ENCODE measurements at regions not wholly inside any gene's neighbourhood (a gene's known extent, or its start where the extent isn't known, plus 50 kb on each side); places are given as distances from the start of the nearest gene placed in this dataset.
"Not testable (repeated sequence)": the region's sequence is repeated elsewhere in the genome, so short reads cannot be mapped to it uniquely, and the experiment has no call there.

- DNase-seq (ENCODE audit: low spot score) = no peak
Measured at GRCh38 chr6:81962198-81962597, 209.7 kb upstream of the TENT5A start.

DNA sequence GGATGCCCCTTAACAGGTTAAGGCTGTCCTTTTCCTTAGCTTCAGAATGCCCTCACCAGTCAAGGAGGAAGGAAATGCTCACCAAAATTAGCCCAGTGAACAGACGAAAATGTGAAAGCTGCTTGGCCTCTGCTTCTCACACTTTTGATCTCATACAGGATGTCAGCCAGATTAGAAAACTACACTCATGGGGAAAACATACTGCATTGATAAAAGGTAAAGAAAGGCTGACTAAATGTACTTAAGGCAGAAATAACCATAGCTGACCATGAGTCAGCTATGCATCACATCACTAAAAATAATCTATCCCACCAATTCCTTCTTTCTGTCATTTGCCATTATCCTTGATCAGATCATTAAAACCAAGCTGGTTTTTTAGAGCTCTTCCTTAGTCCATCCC is 198.4 kb upstream of the TENT5A start:
- peak; percentile 26 for DNase-seq (ENCODE audit: low spot score)

DNA sequence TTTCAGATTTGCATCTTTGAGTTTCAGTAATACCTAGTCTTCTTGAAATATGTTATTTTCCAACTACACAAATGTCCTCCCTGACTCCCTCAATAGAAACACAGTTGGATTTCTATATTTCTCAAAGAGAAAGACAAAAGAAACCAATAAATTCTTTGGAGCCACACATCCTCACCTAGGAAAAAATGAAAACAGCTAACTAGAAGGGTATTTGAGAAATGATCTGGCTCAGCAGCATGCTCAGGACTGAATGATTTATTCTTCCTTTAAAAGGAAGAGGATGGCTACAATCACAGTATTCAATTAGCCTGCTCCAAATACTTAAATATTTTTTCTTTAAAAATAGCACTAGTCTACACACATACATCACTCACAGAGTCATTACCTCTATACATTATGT is 196.4 kb upstream of the TENT5A start:
- no peak for DNase-seq (ENCODE audit: low spot score)

DNA sequence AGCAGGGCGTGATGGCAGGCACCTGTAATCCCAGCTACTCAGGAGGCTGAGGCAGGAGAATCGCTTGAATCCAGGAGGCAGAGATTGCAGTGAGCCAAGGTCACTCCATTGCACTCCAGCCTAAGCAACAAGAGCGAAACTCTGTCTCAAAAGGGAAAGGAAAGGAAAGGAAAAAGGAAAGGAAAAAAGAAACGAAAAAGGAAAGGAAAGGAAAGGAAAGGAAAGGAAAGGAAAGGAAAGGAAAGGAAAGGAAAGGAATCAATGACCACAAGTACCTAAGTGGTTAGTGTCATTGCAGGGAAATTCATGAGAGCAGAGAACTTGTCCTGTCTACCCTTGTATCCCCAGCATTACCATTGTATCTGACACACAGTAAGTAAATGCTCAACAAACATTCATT is 195.7 kb upstream of the TENT5A start:
- not testable (repeated sequence) for DNase-seq (ENCODE audit: low spot score)

GRCh38 chr6:81944661-81945060 is 192.2 kb upstream of the TENT5A start:
- DNase-seq (ENCODE audit: low spot score) = no peak

DNA sequence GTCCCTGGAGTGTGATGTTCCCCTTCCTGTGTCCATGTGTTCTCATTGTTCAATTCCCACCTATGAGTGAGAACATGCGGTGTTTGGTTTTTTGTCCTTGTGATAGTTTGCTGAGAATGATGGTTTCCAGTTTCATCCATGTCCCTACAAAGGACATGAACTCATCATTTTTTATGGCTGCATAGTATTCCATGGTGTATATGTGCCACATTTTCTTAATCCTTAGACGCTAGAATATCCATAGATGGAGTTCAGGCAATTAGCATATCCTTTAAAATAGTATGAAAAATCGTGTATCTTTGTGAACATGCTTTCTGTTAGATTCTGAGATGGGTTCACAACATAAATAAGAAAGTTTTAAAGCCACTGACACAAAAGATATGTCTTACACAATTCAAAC is 190.4 kb upstream of the TENT5A start:
- DNase-seq (ENCODE audit: low spot score) = not testable (repeated sequence)

DNA sequence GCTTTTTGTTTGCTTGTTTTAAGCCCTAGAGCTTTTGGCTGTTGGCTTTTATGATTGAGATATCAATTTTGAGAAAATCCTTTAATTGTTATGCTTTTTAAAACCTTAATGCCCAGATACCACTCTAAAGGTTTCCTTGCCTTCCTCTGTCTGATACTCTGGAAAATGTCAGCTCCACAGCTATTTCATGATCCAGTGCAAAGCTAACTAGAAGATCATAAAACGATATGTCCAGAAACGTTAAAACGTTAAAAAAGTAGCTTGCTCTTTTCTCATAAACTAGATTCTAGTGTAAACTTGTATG is 189.5 kb upstream of the TENT5A start:
- no peak for DNase-seq (ENCODE audit: low spot score)

DNA sequence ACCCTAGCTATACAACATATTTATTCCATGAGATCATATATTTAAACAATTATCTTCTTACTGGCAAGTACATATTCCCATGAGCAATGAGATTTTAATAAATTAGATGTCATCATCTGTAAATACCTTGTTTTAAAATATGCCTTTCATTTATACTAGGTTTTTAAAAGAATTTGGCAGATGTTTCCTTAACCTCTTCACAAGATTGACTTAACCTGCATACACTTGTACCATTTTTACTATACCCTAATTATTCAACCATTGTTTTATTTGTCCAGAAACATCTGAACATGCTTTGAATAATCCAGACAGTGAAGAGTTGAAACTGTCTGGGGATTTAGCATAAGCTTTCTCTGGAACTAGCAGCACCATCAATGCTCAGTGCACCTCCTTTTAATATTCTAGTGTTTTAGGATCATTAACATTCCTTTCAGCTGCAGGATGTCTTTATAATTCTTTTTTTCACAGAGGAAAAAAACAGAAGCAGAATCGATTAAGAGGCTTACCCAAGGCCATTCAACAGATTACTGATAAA is 188.0 kb upstream of the TENT5A start:
- no peak for DNase-seq (ENCODE audit: low spot score)

- no peak for DNase-seq (ENCODE audit: low spot score)
Measured at GRCh38 chr6:81939766-81940165, 187.3 kb upstream of the TENT5A start.

DNA sequence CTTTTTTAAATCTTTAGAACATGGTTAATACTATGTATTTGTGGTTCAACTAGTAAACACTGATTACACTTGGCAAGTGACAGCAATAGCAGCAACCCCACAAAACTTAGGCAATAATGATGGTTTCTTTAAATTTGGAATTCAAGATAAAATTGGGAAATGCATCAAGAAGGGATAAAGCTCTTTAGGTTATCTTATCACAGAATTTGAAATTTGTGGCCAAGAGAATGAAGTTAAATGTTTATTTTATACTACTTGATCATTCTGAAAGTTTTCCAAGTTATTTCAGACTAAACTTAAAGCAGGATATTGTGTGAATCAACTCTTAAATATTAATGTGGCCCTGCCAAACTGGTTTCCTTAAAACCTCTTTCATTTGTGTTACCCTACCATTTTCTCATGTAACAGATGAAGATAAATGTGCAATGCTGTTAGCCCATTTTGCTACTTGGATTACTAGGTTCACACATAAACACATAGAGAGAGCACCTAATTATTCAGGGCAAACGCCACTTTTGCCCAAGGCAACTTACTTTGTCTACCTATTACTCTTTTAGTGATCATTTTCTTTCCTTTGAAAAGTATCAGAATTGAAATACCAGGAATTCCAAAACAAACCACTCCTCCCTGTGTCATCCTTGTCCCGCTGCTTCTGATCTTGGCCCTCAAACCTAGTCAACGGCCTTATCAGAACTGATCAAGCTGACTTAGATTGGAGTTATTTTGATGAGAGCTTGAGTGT is 186.7 kb upstream of the TENT5A start:
- DNase-seq (ENCODE audit: low spot score) = no peak

- DNase-seq (ENCODE audit: low spot score) = peak; percentile 78
Measured at GRCh38 chr6:81938014-81938856, 185.8 kb upstream of the TENT5A start.

GRCh38 chr6:81937296-81937937 is 184.9 kb upstream of the TENT5A start:
- DNase-seq (ENCODE audit: low spot score) = no peak

DNA sequence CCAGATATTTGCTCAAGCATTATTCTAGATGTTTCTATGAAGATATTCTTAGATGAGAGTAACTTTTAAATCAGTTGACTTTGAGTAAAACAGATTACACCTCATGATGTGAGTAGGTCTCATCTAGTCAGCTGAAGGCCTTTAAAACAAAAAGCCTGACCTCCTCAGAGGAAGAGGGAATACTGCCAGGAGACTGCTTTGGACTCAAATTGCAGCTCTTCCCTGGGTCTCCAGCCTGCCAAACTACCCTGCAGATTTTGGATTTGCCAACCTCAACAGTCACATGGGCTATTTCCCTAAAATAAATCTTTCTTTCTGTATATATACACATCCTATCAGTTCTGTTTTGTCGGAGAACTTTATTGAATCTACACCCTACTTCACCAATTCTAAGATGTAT is 182.5 kb upstream of the TENT5A start:
- DNase-seq (ENCODE audit: low spot score) = no peak

DNA sequence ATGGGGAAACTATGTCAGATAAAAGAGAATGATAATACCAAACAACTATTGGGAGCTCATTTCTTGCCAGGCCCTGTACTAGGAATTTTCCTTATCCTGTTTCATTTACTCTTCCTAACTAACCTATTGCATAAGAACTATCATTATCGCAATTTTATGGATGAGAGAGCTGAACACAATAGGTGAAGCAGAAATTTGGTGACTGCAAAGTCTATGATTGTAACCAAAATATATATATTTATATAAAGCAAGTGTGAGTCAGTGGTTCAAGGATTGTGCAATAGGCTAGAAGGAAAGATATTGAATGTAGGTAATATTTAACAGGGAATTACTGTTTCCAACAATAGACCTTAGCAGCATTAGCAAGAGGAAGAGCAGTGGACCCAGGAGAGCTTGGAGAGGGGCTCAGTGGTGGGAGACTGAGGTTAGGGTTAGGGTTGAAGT is 181.1 kb upstream of the TENT5A start:
- no peak for DNase-seq (ENCODE audit: low spot score)

DNA sequence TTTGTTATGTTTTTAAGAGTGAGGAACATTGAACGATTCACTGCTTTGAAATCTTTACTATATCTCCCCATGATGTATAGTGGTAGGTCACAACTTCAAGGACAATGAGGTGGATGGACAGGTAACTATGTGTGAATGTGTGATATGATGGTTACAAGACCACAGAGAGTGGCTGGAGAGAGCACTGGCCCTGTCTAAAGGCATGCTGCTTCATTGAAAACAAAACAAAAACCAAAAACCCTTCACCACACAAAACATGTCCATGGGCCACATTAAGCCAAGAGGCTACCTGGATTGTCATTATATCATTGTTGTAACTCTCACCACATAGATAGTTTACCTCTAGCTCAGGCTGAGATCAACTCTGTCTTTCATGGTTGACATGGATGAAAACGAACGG is 180.6 kb upstream of the TENT5A start:
- DNase-seq (ENCODE audit: low spot score) = no peak

GRCh38 chr6:81932448-81932847 is 180.0 kb upstream of the TENT5A start:
- DNase-seq (ENCODE audit: low spot score) = not testable (repeated sequence)

DNA sequence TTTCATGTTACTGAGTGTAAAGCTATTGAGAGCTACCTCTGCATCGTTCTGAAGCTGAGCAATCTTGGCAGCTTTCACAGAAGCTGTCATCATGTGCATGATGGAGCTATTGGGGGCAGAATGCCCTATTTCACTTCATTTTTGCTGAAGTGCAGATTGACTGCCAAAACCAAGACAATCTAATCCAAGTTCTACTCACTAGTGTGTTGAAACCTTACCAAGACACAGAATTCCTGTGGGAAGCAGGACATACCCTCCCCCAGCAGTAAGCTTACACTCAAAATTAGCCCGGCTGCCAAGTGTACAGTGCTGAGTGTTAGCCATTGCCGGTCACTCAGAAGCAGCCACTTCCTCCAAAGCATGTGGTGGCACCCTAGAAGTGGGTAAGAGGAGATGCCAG is 177.3 kb upstream of the TENT5A start:
- no peak for DNase-seq (ENCODE audit: low spot score)

- DNase-seq (ENCODE audit: low spot score) = no peak
Measured at GRCh38 chr6:81925201-81925600, 172.7 kb upstream of the TENT5A start.

DNA sequence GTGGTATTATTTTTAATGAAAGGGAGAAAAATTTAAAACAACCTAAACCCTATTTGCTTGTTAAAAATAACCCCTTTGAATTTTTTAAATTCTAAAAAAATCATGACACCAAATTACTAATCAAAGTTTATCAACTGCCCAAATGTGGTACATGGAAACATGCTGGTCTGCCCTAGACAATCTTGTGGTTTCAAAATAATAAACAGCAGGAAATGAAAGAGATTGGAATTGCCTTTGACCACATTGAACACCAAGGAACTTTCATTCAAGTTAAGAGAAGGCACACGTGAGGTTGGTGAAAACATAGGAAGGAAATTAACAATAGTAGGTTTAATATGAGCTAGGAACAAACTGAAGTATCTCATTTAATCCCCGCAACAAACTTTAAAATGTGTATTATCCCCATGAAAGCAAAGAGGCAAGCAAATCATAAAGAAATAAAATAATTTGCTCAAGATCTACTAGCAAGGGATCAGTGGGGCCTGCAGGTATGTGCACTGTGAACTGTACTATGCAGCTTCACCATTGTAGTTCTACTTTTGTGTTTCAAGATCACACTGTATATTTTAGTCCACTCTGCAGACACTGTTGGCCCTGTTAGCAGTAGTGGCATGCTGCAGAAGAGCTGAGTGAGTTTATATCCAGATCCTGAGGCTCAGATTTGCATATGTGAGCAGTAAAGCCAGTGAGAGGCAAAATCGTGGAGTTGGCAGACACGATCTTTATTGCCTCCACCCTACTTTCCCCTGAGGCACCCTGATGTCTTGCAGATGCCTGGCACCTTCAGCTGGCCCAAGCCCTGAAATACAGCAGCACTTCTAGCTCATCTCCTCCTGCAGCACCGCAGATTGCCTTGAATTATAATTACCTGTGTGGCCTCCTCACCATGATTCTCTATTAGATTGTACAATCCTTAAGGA is 157.8 kb upstream of the TENT5A start:
- DNase-seq (ENCODE audit: low spot score) = no peak

DNA sequence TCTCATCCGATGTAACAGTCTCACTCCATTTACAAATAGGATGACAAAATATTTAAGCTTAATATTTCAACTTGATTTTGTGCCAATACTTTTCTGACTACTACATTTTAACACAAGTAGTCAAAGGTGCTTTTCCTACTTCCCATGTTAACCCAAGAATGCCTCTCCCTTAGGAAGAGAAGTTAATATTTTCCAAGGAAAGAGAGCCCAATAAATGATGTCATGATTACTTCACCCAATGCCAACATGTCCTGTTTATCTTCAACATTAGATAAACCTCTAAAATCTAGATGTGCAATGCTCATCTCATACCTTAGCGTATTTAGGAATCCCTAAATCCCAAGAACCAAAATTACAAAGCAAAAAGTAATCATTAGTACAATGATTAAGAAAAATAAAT is 156.7 kb upstream of the TENT5A start:
- no peak for DNase-seq (ENCODE audit: low spot score)

DNA sequence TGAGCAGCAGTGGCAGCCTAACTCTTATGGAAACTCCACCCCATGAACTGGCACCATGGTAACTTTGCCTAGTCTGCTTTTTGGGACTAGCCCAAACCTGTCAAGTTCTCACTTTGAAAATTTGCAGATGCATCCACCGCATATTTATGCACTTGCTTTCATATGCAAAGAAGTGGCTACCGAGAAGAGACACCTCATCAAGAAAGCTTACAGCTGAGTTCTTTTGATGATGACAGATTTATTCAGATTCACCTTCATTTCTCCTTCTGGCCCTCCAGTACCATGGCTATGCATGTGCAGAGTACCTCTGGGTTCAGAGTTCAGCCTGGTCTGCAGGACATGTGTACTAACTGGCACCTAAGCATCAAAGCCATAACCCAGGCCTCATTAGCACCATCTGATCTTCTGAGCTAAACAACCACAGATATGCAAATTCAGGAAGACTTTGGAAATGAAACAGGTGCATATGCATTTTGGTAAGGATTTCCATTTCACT is 154.3 kb upstream of the TENT5A start:
- DNase-seq (ENCODE audit: low spot score) = no peak

GRCh38 chr6:81906041-81906440 is 153.6 kb upstream of the TENT5A start:
- DNase-seq (ENCODE audit: low spot score) = no peak
